ENCODE measurements at regions not wholly inside any gene's neighbourhood (a gene's known extent, or its start where the extent isn't known, plus 50 kb on each side); places are given as distances from the start of the nearest gene placed in this dataset.
"Not testable (repeated sequence)": the region's sequence is repeated elsewhere in the genome, so short reads cannot be mapped to it uniquely, and the experiment has no call there.

GRCh38 chr5:109630093-109630492 is 59.6 kb upstream of the MAN2A1 start:
- DNase-seq (ENCODE audit: low read depth, low spot score): no peak

- DNase-seq (ENCODE audit: low read depth, low spot score): no peak
Measured at GRCh38 chr5:109628591-109628990, 61.1 kb upstream of the MAN2A1 start.

- DNase-seq (ENCODE audit: low read depth, low spot score): not testable (repeated sequence)
Measured at GRCh38 chr5:109621266-109621665, 68.5 kb upstream of the MAN2A1 start.

- no peak for DNase-seq (ENCODE audit: low read depth, low spot score)
Measured at GRCh38 chr5:109620651-109621050, 69.1 kb upstream of the MAN2A1 start.

GRCh38 chr5:109619606-109620005 is 70.1 kb upstream of the MAN2A1 start:
- no peak for DNase-seq (ENCODE audit: low read depth, low spot score)

- no peak for DNase-seq (ENCODE audit: low read depth, low spot score)
Measured at GRCh38 chr5:109619021-109619460, 70.7 kb upstream of the MAN2A1 start.

GRCh38 chr5:109614981-109615380 is 74.7 kb upstream of the MAN2A1 start:
- DNase-seq (ENCODE audit: low read depth, low spot score): no peak

- DNase-seq (ENCODE audit: low read depth, low spot score): no peak
Measured at GRCh38 chr5:109614301-109614700, 75.4 kb upstream of the MAN2A1 start.

GRCh38 chr5:109612278-109612905 is 77.3 kb upstream of the MAN2A1 start:
- DNase-seq (ENCODE audit: low read depth, low spot score): no peak

GRCh38 chr5:109611505-109611904 is 78.2 kb upstream of the MAN2A1 start:
- no peak for DNase-seq (ENCODE audit: low read depth, low spot score)

- no peak for DNase-seq (ENCODE audit: low read depth, low spot score)
Measured at GRCh38 chr5:109611061-109611460, 78.7 kb upstream of the MAN2A1 start.

- no peak for DNase-seq (ENCODE audit: low read depth, low spot score)
Measured at GRCh38 chr5:109610581-109610980, 79.1 kb upstream of the MAN2A1 start.

GRCh38 chr5:109605207-109605730 is 84.5 kb upstream of the MAN2A1 start:
- DNase-seq (ENCODE audit: low read depth, low spot score): no peak

- DNase-seq (ENCODE audit: low read depth, low spot score): no peak
Measured at GRCh38 chr5:109604758-109605157, 85.0 kb upstream of the MAN2A1 start.

- DNase-seq (ENCODE audit: low read depth, low spot score): no peak
Measured at GRCh38 chr5:109601736-109602135, 88.0 kb upstream of the MAN2A1 start.

- no peak for DNase-seq (ENCODE audit: low read depth, low spot score)
Measured at GRCh38 chr5:109597893-109598292, 91.8 kb upstream of the MAN2A1 start.

- DNase-seq (ENCODE audit: low read depth, low spot score): no peak
Measured at GRCh38 chr5:109594217-109594616, 95.5 kb upstream of the MAN2A1 start.

GRCh38 chr5:109590799-109591198 is 98.9 kb upstream of the MAN2A1 start:
- DNase-seq (ENCODE audit: low read depth, low spot score): no peak

- no peak for DNase-seq (ENCODE audit: low read depth, low spot score)
Measured at GRCh38 chr5:109589986-109590385, 99.7 kb upstream of the MAN2A1 start.

- no peak for DNase-seq (ENCODE audit: low read depth, low spot score)
Measured at GRCh38 chr5:109589239-109589638, 100.5 kb upstream of the MAN2A1 start.

- no peak for DNase-seq (ENCODE audit: low read depth, low spot score)
Measured at GRCh38 chr5:109588281-109589035, 101.3 kb upstream of the MAN2A1 start.

GRCh38 chr5:109584986-109585599 is 104.6 kb upstream of the MAN2A1 start:
- no peak for DNase-seq (ENCODE audit: low read depth, low spot score)

All from pulmonary artery endothelial cell (primary cell).